Endometrial microvascular endothelial cells (primary cell): ENCODE measurements at regions not wholly inside any gene's neighbourhood (a gene's known extent, or its start where the extent isn't known, plus 50 kb on each side); places are given as distances from the start of the nearest gene placed in this dataset.

Experiments used
- in situ Hi-C: cut with HindIII; loops from 2 replicates; pipeline ENCODE4 v1.10.0; 2017; ENCODE audit warnings: low sequenced_read_pairs, low pct_unique_long_range_greater_than_20kb; ENCODE audit errors: inconsistent ontology term

DNA sequence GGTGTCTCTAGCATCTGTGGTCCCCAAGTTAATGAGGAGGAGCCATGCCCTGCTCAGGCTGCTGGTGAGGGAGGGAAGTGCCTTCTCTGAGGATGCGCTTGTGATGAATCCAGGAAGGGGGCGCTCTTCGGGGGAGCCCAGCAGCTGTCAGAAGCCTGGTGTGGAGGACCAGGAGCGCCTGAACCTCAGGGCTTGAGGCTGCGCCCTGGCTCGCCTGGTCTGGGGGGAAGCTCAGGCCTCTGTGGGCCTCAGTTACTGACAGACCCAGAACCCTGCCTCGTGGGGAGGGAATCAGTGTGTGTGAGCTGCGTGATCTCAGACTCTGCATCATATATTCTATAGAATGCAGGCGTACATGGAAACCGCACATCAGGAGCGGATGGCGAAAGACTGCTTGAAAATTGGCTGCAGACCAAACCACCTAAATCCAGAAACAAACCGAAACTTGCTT, 126.1 kb downstream of the SEC14L1 start:
- in situ Hi-C loops: no loop called here

DNA sequence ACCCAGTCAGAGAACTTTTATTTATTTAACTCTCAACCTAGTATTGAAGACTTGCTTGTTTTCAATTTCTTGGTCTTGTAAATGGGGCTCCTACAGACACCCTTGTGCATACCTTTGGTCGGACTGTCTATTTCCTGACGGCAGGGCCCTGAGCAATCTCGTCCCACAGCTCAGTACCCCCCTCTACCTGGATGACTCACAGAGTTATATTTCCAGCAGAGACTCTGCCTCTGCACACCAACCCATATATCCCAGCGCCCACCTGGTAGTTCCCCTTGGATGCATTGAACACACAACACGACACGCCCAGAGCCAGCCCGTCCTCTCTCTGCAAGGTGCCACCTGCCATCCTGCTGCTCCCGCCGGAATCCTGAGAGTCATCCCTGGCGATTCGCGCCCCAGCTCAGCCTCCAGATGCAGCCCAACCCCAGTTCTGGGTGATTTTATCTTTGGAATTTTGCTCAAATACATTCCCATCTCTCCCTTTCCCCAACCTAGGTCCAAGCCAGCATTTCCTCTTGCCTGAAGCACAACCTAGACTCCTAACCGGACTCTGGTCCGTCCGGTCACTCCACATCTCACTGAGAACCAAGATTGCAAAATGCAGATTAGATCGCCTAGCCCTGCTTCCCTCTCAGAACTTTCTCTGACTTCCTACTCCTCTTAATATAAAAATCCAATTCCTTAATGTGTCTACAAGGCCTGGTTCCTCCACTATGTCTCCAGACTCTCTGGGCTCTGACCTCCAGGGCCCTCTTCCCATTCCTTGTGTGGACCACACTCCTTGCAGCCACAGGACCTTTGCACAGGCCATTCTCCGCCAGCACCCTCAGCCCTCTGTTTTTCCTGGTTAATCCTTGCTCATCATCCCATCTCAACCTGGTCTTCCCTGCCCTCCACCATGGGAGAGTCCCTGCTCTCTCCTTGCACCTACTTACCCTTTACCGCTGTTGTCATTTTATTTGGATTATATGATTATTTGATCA, 129.2 kb downstream of the SEC14L1 start:
- in situ Hi-C loops: no loop called here

DNA sequence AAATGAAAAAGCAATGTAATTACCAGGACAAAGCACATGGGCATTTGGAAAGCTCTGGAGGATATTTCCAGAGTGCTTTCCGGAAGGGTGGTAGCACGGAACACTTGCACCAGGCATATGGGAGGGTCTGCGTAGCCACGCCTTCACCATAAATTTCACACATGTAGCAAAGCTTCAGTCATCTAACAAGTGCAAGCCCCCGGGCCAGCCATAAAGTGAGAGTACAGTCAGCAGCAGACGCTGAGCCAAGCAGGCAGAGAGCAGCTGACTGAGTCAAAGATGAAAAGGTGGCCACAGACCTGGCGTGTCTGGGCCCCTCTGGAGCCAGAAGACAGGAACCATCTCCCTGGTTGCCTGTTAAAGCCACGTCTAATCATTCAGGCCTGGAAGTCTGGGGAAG, 130.6 kb downstream of the SEC14L1 start:
- in situ Hi-C loops: no loop called here

DNA sequence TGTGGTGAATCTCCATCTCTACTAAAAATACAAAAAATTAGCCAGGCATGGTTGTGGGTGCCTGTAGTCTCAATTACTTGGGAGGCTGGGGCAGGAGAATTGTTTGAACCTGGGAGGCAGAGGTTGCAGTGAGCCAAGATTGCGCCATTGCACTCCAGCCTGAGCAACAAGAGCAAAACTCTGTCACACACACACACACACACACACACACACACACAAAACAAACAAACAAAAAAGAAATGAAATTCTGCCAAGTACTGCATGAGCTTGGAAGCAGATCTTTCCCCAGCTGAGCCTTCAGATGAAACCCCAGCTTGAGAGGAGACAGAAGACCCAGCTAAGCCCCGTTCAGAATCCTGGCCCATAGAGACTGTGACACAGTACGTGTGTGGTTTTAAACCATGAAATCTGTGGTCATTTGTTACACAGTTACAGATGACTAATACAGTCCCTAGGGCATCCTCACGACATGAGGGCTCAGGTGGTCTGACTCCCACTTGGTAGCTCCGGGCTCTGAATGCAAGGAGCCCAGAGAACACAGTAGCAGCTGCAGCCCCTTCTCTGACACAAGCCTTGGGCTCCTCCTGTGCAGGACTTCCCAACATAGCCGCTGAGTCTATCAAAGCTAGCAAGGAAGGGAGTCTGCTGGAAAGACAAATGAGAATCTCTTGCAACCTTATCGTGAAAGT, 132.8 kb downstream of the SEC14L1 start:
- in situ Hi-C loops: no loop called here

DNA sequence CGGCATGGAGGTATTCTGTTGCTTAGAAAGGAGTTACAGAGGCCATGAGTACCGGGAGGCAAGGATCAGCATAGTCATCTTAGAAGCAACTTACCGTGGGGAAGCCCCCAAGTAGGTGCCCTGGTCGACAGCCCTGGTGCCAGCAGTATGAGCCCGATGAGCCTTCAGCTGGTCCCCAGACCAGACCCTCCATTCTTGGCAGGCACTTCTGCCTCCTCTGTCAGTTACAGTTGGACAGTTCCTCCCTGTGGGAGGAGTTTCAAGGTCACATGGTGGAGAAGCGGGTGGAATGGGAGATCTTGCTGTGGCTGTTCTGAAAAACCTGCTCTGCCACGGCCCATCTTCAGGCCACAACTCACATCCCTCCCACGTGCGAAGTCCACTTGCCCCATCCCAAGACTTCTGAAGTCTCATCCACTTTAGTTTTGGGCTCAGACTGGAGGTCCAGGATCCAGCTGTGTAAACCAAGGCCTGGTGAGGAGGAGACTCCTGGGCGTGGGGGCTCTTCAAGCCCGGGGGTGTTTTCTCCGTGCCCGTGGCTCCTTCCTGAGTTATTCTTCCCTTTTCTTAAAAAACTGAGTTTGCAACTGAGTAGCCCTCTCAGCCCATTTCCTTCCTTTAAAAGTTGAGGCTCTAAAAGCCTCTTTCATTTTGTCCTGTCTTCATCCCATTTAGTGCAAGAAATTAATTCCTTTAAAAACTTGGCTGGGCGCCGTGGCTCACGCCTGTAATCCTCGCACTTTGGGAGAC, 133.5 kb downstream of the SEC14L1 start:
- in situ Hi-C loops: no loop called here

DNA sequence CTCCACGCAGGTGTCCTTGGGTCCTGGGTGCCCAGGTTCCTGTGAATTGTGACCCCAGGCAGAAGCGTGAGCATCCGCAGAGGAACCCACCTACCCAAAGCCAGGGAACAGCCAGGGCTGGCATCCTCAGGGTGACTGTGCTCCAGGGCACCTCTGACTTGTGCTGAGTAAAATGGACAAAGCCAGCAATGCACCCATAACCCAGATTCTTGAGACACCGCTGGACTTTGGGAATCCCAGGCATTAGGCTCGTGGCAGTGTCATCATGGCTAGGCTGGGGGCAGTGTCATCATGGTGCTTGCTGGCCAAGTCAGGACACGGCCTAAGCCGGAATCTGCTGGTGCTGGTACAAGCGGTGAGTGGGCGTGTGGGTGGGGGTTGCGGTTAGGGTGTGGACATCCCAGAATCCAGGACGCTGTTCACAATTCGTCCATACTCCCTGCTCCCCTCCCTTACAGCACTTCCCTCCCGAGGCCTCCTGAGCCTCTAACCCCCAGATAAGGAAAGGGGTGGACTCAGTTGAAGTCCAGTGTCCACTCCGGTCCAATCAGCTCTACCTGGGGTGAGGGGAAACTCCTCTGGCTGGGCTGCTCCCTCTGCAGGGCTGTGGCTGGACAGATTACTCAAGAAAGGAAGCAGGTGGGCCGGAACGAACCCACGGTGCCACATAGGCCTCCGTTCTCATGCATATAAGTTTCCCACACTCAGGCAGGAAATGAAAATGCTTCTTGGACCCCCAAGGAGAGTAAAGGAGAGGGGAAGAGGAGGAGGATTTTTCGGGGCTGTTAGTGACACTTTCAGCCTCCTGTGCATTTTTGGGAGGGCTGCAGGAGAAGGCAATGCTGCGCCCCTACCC, 138.9 kb downstream of the SEC14L1 start:
- in situ Hi-C loops: no loop called here

DNA sequence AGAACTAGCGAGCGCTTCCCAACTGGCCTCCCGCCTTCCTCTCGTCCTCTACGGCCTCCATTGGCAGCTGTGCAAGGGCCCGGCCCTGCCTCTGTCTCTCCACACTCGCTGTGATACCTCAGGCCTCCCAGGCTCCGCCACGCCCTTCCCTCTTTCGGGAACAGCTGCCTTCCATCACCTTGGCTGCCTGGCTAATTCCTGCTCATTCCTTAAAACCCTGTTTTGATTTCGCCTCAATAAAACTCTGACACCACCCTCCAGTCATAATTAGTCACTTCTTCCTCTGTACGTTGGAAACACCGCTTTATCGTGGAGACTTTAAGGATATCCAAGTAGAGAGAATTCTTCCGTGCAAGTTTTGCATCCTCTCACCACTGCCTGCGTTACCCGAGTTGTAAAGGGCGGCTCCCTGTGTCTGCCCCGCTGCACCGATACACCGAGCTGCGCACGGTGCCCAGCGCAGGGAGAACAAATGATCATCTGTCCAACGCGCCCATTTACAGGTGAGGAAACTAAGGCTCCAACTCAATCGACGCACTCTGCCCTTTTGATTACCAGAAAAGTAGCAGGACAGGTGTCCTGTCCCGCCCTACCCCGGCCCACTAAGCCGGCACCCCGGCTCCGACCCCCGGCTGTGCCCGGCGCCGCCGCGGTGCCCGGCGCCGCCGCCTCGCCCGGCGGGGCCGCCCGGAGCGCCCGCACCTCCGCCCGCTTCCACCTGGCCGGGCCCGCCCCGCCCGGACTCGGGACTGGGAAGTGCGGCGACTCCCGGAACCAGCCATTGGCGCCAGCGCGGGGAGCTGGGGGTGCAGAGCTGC, 139.7 kb downstream of the SEC14L1 start:
- in situ Hi-C loops: no loop called here

DNA sequence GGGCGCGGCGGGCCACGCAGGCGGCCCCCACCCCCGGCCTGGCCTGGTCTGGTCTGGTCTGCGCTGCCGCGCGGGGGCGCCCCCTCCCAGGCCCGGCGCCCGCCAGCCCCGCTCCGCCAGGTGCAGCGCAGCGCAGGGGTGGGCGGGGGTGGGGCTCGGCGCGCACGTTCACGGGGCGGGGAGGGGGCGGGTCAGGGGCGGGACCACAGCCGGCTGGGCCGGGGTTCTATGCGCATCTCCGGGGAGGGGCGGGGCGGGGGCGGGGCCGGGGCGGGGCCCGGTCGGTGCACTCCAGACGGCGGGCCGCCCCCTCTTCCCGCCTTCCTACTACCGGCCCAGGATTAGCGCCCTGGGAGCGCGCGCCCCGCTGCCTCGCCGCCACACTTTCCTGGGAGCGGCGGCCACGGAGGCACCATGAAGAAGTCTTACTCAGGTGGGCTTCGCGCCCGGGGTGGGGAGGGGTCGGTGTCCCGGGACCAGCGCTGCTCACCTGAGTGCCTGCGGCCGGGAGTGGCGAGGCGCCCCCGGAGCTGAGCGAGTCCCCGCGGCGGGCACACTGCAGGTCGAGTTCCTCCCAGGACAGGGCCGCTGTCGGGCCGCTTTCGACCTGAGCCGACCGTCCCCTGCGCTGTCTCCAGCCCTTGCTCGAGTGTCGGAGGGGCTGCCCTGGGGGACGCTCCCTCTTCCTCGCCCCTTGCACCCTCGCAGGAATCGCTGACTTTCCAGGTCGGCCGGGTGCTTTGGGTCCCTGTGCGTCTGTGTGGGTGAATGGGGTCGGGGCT, 140.5 kb downstream of the SEC14L1 start:
- in situ Hi-C loops: no loop called here

DNA sequence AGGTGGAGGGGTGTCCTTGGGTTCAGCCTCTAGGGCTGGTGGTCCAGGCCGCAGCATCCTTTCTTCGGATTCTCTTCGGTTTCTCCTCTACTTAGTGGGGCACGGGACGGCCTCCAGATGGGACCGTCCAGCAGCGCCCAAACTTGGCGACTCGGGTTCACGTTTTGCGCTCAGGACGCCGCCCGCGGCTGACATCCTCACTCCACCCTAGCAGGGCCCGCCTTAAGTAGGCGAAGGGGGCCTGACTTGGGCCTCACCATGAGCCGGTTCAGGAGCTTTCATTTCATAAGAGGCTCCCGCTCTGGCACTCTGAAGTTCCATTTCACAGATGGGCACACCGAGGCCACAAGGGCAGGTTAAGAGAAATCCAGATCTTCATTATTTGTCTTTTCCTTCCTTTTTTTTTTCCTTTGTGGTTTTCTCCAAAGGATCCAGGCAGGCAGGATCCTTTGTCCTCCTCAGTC, 141.2 kb downstream of the SEC14L1 start:
- in situ Hi-C loops: no loop called here

DNA sequence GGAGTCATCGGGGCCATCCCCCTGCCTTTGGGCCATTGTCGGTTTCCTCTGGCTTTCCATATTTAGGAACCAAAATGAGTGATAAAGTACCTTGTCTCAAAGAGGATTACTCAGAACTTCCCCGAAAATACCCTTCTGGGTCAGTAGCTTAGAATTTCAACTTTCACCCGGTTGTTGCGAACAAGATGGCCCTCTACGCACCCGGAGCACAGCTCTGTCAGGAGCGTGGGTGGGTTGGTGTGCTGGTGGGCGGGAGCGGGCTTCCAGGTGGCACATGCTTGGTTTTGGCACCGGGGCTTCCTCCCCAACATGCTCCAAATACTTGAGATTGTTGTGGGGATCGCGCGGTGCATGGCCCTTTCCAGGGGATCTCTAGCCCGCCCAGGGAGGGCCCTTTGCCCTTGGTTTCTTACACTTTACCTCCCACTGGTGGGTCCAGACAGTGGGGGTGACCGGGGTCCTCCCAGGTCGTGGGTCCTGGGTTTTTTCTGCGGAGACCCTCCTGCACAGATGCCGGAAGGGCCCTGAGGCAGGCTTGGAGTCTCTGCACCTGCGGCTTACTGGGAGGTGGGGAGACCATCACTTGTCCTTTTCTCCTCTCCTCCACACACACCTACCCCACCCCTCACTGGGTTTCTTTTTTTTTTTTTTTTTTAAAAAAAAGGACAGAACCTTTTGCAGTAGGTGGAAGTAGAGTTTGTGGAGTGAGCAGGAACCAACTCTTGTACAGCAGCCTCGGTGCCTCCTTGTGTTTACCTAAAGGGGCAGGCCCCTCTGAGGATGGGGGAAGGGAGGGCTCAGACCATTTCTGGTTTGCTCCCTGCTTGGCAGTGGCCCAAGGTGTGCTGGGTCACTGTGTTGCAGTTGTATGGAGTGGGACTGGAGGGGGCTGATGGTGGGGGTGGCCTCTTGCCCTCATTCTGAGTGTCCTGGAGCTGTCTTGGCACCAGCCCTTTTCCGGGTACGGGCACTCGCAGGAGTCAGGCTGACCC, 142.1 kb downstream of the SEC14L1 start:
- in situ Hi-C loops: no loop called here

DNA sequence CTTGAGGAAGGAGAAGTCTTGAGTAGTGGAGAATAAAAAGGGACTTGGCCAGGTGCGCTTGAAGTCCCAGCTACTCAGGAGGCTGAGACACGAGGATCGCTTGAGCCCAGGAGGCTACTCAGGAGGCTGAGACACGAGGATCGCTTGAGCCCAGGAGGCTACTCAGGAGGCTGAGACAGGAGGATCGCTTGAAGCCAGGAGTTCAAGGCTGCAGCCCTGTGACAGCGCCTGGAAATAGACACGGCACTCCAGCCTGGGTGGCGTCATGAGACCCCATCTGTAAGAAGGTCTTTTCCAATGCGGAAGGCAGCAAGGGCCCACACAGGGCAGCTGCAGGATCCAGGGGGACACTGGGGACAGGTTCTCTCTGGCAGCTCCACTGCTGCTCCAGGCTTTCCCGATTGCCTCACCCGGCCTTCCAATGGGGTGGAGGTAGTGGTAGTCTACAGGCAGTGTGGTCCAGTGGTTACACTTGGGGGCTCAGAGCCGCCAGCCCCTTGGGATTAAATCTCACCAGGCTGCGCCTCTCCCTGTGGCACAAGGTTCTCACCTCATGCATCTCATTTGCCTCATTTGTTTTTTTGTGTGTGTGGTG, 143.4 kb downstream of the SEC14L1 start:
- in situ Hi-C loops: no loop called here

DNA sequence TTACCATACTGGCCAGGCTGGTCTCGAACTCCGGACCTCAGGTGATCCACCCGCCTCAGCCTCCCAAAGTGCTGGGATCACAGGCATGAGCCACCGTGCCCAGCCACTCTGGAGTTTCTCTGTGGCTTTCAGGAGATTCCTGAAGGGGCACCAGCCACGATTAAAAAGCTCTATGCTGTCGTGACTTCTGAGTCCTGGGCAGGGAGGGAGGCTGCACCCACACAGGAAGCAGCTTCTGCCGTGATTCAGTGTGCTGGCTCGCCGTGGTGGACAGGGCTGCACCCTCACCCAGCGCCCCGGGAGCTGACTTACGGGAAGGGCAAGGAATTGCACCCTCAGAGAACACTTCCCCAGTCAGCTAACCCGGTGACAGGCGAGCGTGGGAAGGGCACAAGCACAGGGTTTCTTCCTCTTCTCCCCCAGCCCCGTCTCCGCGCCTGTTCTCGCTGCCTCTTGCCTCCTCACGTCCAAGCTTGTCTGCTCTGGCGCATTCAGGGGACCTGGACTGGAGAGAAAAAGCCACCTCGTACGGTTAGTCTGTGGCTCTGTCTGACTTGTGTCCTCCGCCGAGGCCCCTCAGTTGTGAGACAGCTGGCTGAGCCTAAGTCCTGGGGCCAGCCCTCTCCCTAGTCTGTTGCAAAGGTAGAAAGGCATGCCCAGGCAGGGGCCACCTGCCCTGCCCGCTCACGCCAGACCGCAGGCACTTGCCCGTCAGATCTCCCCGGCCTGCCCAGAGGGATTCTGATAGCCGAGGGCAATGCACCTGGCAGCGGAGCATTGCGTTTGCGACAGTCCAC, 145.0 kb downstream of the SEC14L1 start:
- in situ Hi-C loops: no loop called here

DNA sequence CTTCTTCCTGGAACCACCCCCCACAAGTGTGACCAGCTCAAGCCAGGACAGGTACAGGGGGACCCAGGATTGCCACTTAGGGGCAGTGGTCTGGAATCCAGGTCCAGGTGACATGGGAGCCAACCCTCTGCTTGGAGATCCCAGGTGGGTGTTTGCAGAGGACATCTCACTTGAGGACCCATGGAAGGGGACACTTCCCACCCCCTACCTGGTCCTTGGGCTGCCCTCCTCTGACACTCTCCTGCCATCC, 145.5 kb downstream of the SEC14L1 start:
- in situ Hi-C loops: no loop called here

DNA sequence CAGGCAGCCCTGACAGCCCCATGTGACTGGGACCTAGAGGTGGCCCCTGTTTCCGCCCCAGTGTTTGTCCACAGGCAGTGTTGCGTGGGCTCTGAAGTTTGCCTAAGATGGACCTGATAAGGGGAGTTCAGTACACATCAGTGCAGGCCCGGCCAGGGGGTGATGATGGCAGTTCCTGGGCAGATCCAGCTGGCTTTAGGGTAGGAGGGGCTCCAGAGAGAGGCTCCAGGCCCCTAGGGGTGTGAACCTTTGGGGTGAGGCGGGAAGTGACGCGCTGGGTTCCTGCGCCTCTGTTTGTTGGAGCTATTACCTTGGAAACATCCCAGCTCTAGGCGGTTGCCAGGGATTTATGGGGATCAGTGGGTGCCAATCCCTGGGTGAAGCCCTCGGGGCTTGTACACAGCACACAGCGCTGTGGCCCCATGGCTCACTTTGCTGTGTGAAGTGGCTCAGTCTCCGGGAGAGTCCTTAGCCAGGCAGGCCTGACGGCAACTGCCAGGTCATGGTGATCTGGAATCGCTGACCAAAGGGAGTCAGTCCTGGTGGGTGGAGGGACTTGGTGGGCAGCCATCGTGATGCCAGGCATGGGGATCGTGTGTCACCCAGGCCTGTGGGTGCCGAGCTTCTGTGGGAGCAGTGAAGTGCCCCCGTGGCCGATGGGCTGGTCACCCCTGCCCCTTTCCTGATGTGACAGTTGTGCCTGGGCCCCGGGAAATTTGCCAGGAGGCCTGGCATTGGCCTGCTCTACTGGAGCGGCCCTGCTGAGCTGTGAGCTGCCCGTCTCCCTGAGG, 146.1 kb downstream of the SEC14L1 start:
- in situ Hi-C loops: no loop called here
